ENCODE measurements at regions not wholly inside any gene's neighbourhood (a gene's known extent, or its start where the extent isn't known, plus 50 kb on each side); places are given as distances from the start of the nearest gene placed in this dataset.

GRCh38 chr18:7325126-7325430 is 94.2 kb downstream of the LRRC30 start:
- no peak overlapping the region for H3K27ac Mint-ChIP-seq
- no peak overlapping the region for H3K4me3 Mint-ChIP-seq
- H3K27me3 Mint-ChIP-seq = no peaks in the 10 kb centered on the region
- no peaks in the 10 kb centered on the region for H3K36me3 Mint-ChIP-seq (ENCODE audit: low read depth)
- no peak for DNase-seq
- CTCF ChIA-PET = no interaction called here
- no peaks in the 10 kb centered on the region for H3K9me3 Mint-ChIP-seq
- no peaks in the 10 kb centered on the region for H3K4me1 Mint-ChIP-seq
- POLR2A ChIA-PET = no interaction called here

GRCh38 chr18:7329016-7329415 is 98.1 kb downstream of the LRRC30 start:
- no peaks in the 10 kb centered on the region for H3K4me1 Mint-ChIP-seq

DNA sequence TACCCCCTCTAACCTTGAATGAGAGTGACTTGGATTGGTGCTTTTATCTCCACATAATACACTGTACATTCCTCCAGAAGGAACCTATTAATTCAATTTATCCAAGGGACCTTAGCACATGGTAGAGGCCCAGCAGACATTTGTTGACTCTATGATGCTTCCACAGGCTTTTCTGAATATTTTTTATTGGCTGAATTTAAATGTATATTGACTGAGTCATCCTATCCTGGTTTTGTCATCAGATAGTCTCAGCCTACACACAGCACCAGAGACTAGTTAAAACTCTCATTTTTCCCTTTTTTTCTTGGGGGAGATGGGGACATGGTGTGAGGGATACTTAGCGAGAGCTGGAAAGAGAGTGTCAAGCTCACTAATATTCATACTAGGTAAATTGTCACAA is 101.6 kb downstream of the LRRC30 start:
- Mint-ChIP-seq H3K4me1 (no peaks in the 10 kb centered on the region), H3K27me3 (no peaks in the 10 kb centered on the region), H3K4me3 (no peak overlapping the region), H3K9me3 (no peaks in the 10 kb centered on the region), H3K36me3 (ENCODE audit: low read depth) (no peaks in the 10 kb centered on the region), H3K27ac (no peak overlapping the region)
- DNase-seq = no peak
- ChIA-PET POLR2A (no interaction called here), CTCF (no interaction called here)

More at GRCh38 chr18:7329016-7329415, 98.1 kb downstream of the LRRC30 start:
- ChIA-PET CTCF (no interaction called here), POLR2A (no interaction called here)
- H3K27me3 Mint-ChIP-seq = no peaks in the 10 kb centered on the region
- H3K4me3 Mint-ChIP-seq = no peak overlapping the region
- H3K9me3 Mint-ChIP-seq = no peaks in the 10 kb centered on the region
- DNase-seq = no peak
- H3K27ac Mint-ChIP-seq = no peak overlapping the region
- H3K36me3 Mint-ChIP-seq (ENCODE audit: low read depth) = no peaks in the 10 kb centered on the region

- H3K27ac Mint-ChIP-seq = no peak overlapping the region
- ChIA-PET CTCF (no interaction called here), POLR2A (no interaction called here)
- H3K27me3 Mint-ChIP-seq = no peaks in the 10 kb centered on the region
- H3K4me1 Mint-ChIP-seq = no peaks in the 10 kb centered on the region
- no peaks in the 10 kb centered on the region for H3K9me3 Mint-ChIP-seq
- no peak for DNase-seq
- no peaks in the 10 kb centered on the region for H3K36me3 Mint-ChIP-seq (ENCODE audit: low read depth)
- H3K4me3 Mint-ChIP-seq = no peak overlapping the region
Measured at GRCh38 chr18:7333025-7333562, 102.2 kb downstream of the LRRC30 start.

- DNase-seq = no peak
- no peak overlapping the region for H3K4me3 Mint-ChIP-seq
- CTCF ChIA-PET = no interaction called here
- POLR2A ChIA-PET = no interaction called here
- no peaks in the 10 kb centered on the region for H3K36me3 Mint-ChIP-seq (ENCODE audit: low read depth)
- no peaks in the 10 kb centered on the region for H3K27me3 Mint-ChIP-seq
- H3K27ac Mint-ChIP-seq = no peak overlapping the region
- H3K4me1 Mint-ChIP-seq = no peaks in the 10 kb centered on the region
- H3K9me3 Mint-ChIP-seq = no peaks in the 10 kb centered on the region
Measured at GRCh38 chr18:7334973-7335568, 104.2 kb downstream of the LRRC30 start.

- Mint-ChIP-seq H3K36me3 (ENCODE audit: low read depth) (no peaks in the 10 kb centered on the region), H3K4me3 (no peak overlapping the region), H3K27ac (no peak overlapping the region), H3K27me3 (no peaks in the 10 kb centered on the region), H3K4me1 (no peaks in the 10 kb centered on the region), H3K9me3 (no peaks in the 10 kb centered on the region)
- ChIA-PET CTCF (interaction anchor here (0.6 kb wide), 1 partner anchor 10 kb away, joined by 3 read pairs; no protein-coding TSS in a partner anchor), POLR2A (no interaction called here)
- no peak for DNase-seq
Measured at GRCh38 chr18:7336623-7337022, 105.7 kb downstream of the LRRC30 start.

GRCh38 chr18:7338846-7339245 is 108.0 kb downstream of the LRRC30 start:
- Mint-ChIP-seq H3K27me3 (no peaks in the 10 kb centered on the region), H3K27ac (no peak overlapping the region), H3K9me3 (no peaks in the 10 kb centered on the region), H3K36me3 (ENCODE audit: low read depth) (no peaks in the 10 kb centered on the region), H3K4me3 (no peak overlapping the region), H3K4me1 (no peaks in the 10 kb centered on the region)
- no peak for DNase-seq
- ChIA-PET POLR2A (no interaction called here), CTCF (interaction anchor here (1.7 kb wide), 1 partner anchor 40 kb away, joined by 3 read pairs; no protein-coding TSS in a partner anchor)

GRCh38 chr18:7341581-7342337 is 110.9 kb downstream of the LRRC30 start:
- no peaks in the 10 kb centered on the region for H3K4me1 Mint-ChIP-seq
- no peak overlapping the region for H3K4me3 Mint-ChIP-seq
- no peak for DNase-seq
- H3K36me3 Mint-ChIP-seq (ENCODE audit: low read depth) = no peaks in the 10 kb centered on the region
- H3K9me3 Mint-ChIP-seq = no peaks in the 10 kb centered on the region
- no peak overlapping the region for H3K27ac Mint-ChIP-seq
- ChIA-PET POLR2A (no interaction called here), CTCF (no interaction called here)
- H3K27me3 Mint-ChIP-seq = no peaks in the 10 kb centered on the region

- Mint-ChIP-seq H3K4me3 (no peak overlapping the region), H3K27me3 (no peaks in the 10 kb centered on the region), H3K4me1 (no peaks in the 10 kb centered on the region), H3K27ac (no peak overlapping the region), H3K36me3 (ENCODE audit: low read depth) (no peaks in the 10 kb centered on the region), H3K9me3 (no peaks in the 10 kb centered on the region)
- POLR2A ChIA-PET = no interaction called here
- CTCF ChIA-PET = no interaction called here
- no peak for DNase-seq
Measured at GRCh38 chr18:7349181-7349837, 118.4 kb downstream of the LRRC30 start.

GRCh38 chr18:7358989-7359726 is 128.3 kb downstream of the LRRC30 start:
- Mint-ChIP-seq H3K4me1 (no peaks in the 10 kb centered on the region), H3K27ac (peak overlapping the region; percentile 14), H3K36me3 (ENCODE audit: low read depth) (no peaks in the 10 kb centered on the region), H3K9me3 (peaks cover 4% of the 10 kb centered on the region), H3K27me3 (no peaks in the 10 kb centered on the region), H3K4me3 (no peak overlapping the region)
- POLR2A ChIA-PET = no interaction called here
- CTCF ChIA-PET = interaction anchor here (0.7 kb wide), 1 partner anchor 9 kb away, joined by 4 read pairs; no protein-coding TSS in a partner anchor
- no peak for DNase-seq

GRCh38 chr18:7360606-7361170 is 129.8 kb downstream of the LRRC30 start:
- CTCF ChIA-PET = no interaction called here
- no peaks in the 10 kb centered on the region for H3K27me3 Mint-ChIP-seq
- H3K36me3 Mint-ChIP-seq (ENCODE audit: low read depth) = no peaks in the 10 kb centered on the region
- no peak overlapping the region for H3K4me3 Mint-ChIP-seq
- H3K27ac Mint-ChIP-seq = no peak overlapping the region
- H3K4me1 Mint-ChIP-seq = no peaks in the 10 kb centered on the region
- peaks cover 4% of the 10 kb centered on the region for H3K9me3 Mint-ChIP-seq
- POLR2A ChIA-PET = no interaction called here
- no peak for DNase-seq

- Mint-ChIP-seq H3K4me3 (no peak overlapping the region), H3K9me3 (peaks cover 4% of the 10 kb centered on the region), H3K4me1 (no peaks in the 10 kb centered on the region), H3K27me3 (no peaks in the 10 kb centered on the region), H3K36me3 (ENCODE audit: low read depth) (no peaks in the 10 kb centered on the region), H3K27ac (no peak overlapping the region)
- ChIA-PET CTCF (no interaction called here), POLR2A (no interaction called here)
- DNase-seq = no peak
Measured at GRCh38 chr18:7363338-7363737, 132.4 kb downstream of the LRRC30 start.

DNA sequence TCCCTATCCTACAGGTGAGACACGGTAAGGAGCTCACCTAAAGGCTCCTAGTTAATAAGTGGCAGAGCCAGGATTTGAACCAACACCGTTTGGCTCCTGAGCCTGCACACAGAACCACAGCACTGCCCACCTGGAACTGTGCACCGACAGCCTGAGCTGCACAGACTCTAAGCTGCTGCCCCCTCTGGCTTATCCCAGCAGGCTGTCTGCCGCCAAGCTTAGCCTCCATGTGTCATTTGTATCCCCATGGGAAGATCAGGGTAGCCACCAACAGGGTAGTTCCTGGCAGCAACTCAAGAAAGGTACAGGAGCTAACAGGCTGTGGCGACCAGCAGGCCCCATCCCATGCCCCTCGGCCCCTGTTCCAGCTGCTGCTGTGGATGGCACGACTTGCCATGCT is 135.7 kb downstream of the LRRC30 start:
- Mint-ChIP-seq H3K36me3 (ENCODE audit: low read depth) (no peaks in the 10 kb centered on the region), H3K4me1 (peaks cover 9% of the 10 kb centered on the region), H3K27ac (no peak overlapping the region), H3K27me3 (no peaks in the 10 kb centered on the region), H3K4me3 (no peak overlapping the region), H3K9me3 (peaks cover 2% of the 10 kb centered on the region)
- ChIA-PET CTCF (no interaction called here), POLR2A (no interaction called here)
- no peak for DNase-seq

All from activated CD4-positive, alpha-beta T cell treated with anti-CD3 and anti-CD28 coated beads, Interleukin-2, amount 10 ng/mL, durations not matched to agents 7 days and 5 days (primary cell).